Peyer's patch (tissue), 4 donors: ENCODE measurements at regions not wholly inside any gene's neighbourhood (a gene's known extent, or its start where the extent isn't known, plus 50 kb on each side); places are given as distances from the start of the nearest gene placed in this dataset.

Experiments
- DNase-seq, 3 donors: peaks; one replicate each; pipeline ENCODE4 v3.0.0-alpha.2; 2017 to 2019
- H3K27ac ChIP-seq, 4 donors: fragments of 200-600 bp; sonication (generic); one replicate each; pipeline ENCODE4 v1.5.1; 2016 to 2019
- H3K27me3 ChIP-seq, 2 donors: fragments of 200-600 bp; sonication (generic); one replicate each; pipeline ENCODE4 v1.5.1; 2019
- H3K36me3 ChIP-seq, 3 donors: fragments of 200-600 bp; sonication (generic); one replicate each; pipeline ENCODE4 v1.5.1; 2016 to 2019
- H3K4me1 ChIP-seq, 4 donors: fragments of 200-600 bp; sonication (generic); one replicate each; pipeline ENCODE4 v1.5.1; 2016 to 2019
- H3K4me3 ChIP-seq, 4 donors: fragments of 200-600 bp; sonication (generic); 1 replicate in 3 of 4; 2 replicates in 1 of 4; pipeline ENCODE4 v1.5.1; 2016 to 2019; ENCODE audit warnings: mild to moderate bottlenecking in 1 of 4
- H3K9me3 ChIP-seq, 4 donors: fragments of 200-600 bp; sonication (generic); one replicate each; pipeline ENCODE4 v1.5.1; 2016 to 2019; ENCODE audit warnings: mild to moderate bottlenecking in 1 of 4
- CTCF ChIP-seq, 6 experiments: fragments of 450-650 bp in 4 of 6; fragments of 200-600 bp in 2 of 6; sonication (generic) in 1 of 6; IDR thresholded peaks; one replicate each; pipeline ENCODE4 v1.5.1; 2017 to 2019; ENCODE audit warnings: antibody characterized with exemption in 6 of 6, mild to moderate bottlenecking in 3 of 6, moderate library complexity in 1 of 6
- POLR2A ChIP-seq, 2 donors: fragments of 450-650 bp; IDR thresholded peaks; one replicate each; pipeline ENCODE4 v1.5.1; 2017; ENCODE audit warnings: antibody characterized with exemption in 2 of 2, mild to moderate bottlenecking in 2 of 2, moderate library complexity in 2 of 2

GRCh38 chr9:3672399-3672798 lies 146.6 kb upstream of the RFX3 start:
- no peaks in the 10 kb centered on the region for H3K27me3 ChIP-seq
- no peaks in the 10 kb centered on the region for H3K4me1 ChIP-seq
- no peaks in the 10 kb centered on the region for H3K36me3 ChIP-seq
- no peak overlapping the region for H3K27ac ChIP-seq
- H3K4me3 ChIP-seq = no peak overlapping the region
- no peaks in the 10 kb centered on the region for H3K9me3 ChIP-seq
- TF ChIP-seq POLR2A (IDR thresholded peaks at IDR 0.05) = no peak
- no peak for TF ChIP-seq CTCF (IDR thresholded peaks at IDR 0.05)
- no peak for DNase-seq

DNA sequence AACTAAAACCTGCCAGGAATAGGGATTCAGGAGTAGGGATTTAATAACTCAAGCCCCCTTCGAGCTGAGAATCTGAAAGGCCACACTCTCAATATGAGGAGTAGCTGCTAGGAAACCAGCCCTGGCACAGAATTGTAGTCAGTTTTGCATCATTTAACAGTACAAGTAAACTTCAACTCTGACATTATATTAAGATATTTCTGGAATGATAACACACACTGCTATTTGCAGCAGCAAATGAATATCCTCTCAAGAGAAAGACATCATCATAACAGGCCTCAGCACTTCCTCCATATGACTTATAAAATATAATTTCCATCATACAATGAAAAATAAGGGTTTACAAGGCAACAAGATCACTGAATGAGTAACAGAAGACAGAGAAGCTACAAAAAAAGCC lies 138.2 kb upstream of the RFX3 start:
- DNase-seq = no peak
- Histone ChIP-seq H3K36me3 (no peaks in the 10 kb centered on the region), H3K27ac (no peak overlapping the region), H3K9me3 (no peaks in the 10 kb centered on the region), H3K4me3 (no peak overlapping the region), H3K4me1 (no peaks in the 10 kb centered on the region), H3K27me3 (no peaks in the 10 kb centered on the region)
- TF ChIP-seq POLR2A (IDR thresholded peaks at IDR 0.05) (no peak), CTCF (IDR thresholded peaks at IDR 0.05) (no peak)

DNA sequence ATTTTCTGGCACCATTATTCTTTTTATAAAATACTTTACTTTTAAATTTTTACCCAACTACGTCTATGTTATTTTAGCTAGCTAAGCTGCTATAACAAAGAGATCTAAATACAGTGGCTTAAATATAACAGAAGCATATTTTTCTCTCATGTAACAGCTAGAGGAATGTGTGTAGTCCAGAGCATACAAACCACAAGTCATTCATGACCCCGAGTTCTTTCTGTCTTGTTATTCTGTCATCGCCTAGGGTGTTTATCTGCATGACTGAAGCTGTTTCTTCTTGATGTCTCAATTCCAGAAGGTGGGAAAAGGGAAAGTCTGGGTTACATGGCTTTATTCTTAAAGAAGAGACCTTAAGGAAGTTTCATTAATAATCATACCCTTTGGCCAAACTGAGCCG lies 136.9 kb upstream of the RFX3 start:
- H3K27ac ChIP-seq = no peak overlapping the region
- H3K9me3 ChIP-seq = no peaks in the 10 kb centered on the region
- no peak for DNase-seq
- H3K27me3 ChIP-seq = no peaks in the 10 kb centered on the region
- H3K4me3 ChIP-seq = no peak overlapping the region
- H3K4me1 ChIP-seq = no peaks in the 10 kb centered on the region
- TF ChIP-seq CTCF (IDR thresholded peaks at IDR 0.05) = no peak
- no peak for TF ChIP-seq POLR2A (IDR thresholded peaks at IDR 0.05)
- no peaks in the 10 kb centered on the region for H3K36me3 ChIP-seq

GRCh38 chr9:3660936-3661335 lies 135.1 kb upstream of the RFX3 start:
- H3K27ac ChIP-seq = no peak overlapping the region
- H3K4me1 ChIP-seq = no peaks in the 10 kb centered on the region
- H3K4me3 ChIP-seq = no peak overlapping the region
- no peaks in the 10 kb centered on the region for H3K36me3 ChIP-seq
- H3K27me3 ChIP-seq = no peaks in the 10 kb centered on the region
- no peak for TF ChIP-seq CTCF (IDR thresholded peaks at IDR 0.05)
- TF ChIP-seq POLR2A (IDR thresholded peaks at IDR 0.05) = no peak
- no peaks in the 10 kb centered on the region for H3K9me3 ChIP-seq
- no peak for DNase-seq

- no peaks in the 10 kb centered on the region for H3K27me3 ChIP-seq
- no peak overlapping the region for H3K27ac ChIP-seq
- no peak for DNase-seq
- H3K36me3 ChIP-seq = no peaks in the 10 kb centered on the region
- no peaks in the 10 kb centered on the region for H3K9me3 ChIP-seq
- no peak overlapping the region for H3K4me3 ChIP-seq
- TF ChIP-seq POLR2A (IDR thresholded peaks at IDR 0.05) (no peak), CTCF (IDR thresholded peaks at IDR 0.05) (no peak)
- H3K4me1 ChIP-seq = no peaks in the 10 kb centered on the region
Measured at GRCh38 chr9:3659647-3660046, 133.8 kb upstream of the RFX3 start.

- no peaks in the 10 kb centered on the region for H3K36me3 ChIP-seq
- DNase-seq = no peak
- no peaks in the 10 kb centered on the region for H3K9me3 ChIP-seq
- H3K27me3 ChIP-seq = no peaks in the 10 kb centered on the region
- no peak overlapping the region for H3K27ac ChIP-seq
- no peak overlapping the region for H3K4me3 ChIP-seq
- no peaks in the 10 kb centered on the region for H3K4me1 ChIP-seq
- TF ChIP-seq POLR2A (IDR thresholded peaks at IDR 0.05) (no peak), CTCF (IDR thresholded peaks at IDR 0.05) (no peak)
Measured at GRCh38 chr9:3658964-3659363, 133.2 kb upstream of the RFX3 start.
